Fibroblast of gingiva (primary cell): ENCODE measurements at regions not wholly inside any gene's neighbourhood (a gene's known extent, or its start where the extent isn't known, plus 50 kb on each side); places are given as distances from the start of the nearest gene placed in this dataset.
"Not testable (repeated sequence)": the region's sequence is repeated elsewhere in the genome, so short reads cannot be mapped to it uniquely, and the experiment has no call there.

Source experiments
- DNase-seq: peaks from one replicate; pipeline ENCODE4 v3.0.0-alpha.2; 2011; ENCODE audit warnings: low read depth

- no peak for DNase-seq
These were observed 1483.0 kb downstream of the CDH8 start for GRCh38 chr16:60553090-60553757.

GRCh38 chr16:60541535-60541934, 1494.7 kb downstream of the CDH8 start:
- DNase-seq = no peak

GRCh38 chr16:60510941-60511340, 1525.3 kb downstream of the CDH8 start:
- DNase-seq = no peak

- no peak for DNase-seq
These were observed 1526.0 kb downstream of the CDH8 start for GRCh38 chr16:60510208-60510607.

- DNase-seq = no peak
These were observed 1545.0 kb downstream of the CDH8 start for GRCh38 chr16:60491273-60491672.

GRCh38 chr16:60485872-60486489, 1550.3 kb downstream of the CDH8 start:
- no peak for DNase-seq

- DNase-seq = no peak
These were observed 1551.3 kb downstream of the CDH8 start for GRCh38 chr16:60484901-60485300.

GRCh38 chr16:60481591-60481990, 1554.6 kb downstream of the CDH8 start:
- DNase-seq = no peak

- DNase-seq = no peak
These were observed 1557.4 kb downstream of the CDH8 start for GRCh38 chr16:60478810-60479209.

- DNase-seq = no peak
These were observed 1572.3 kb downstream of the CDH8 start for GRCh38 chr16:60463986-60464385.

GRCh38 chr16:60459463-60459862, 1576.8 kb downstream of the CDH8 start:
- no peak for DNase-seq

GRCh38 chr16:60458255-60458654, 1578.0 kb downstream of the CDH8 start:
- no peak for DNase-seq

GRCh38 chr16:60452646-60453045, 1583.6 kb downstream of the CDH8 start:
- no peak for DNase-seq

GRCh38 chr16:60438894-60439293, 1597.3 kb downstream of the CDH8 start:
- no peak for DNase-seq

- no peak for DNase-seq
These were observed 1603.8 kb downstream of the CDH8 start for GRCh38 chr16:60432472-60432871.

GRCh38 chr16:60419859-60420258, 1616.4 kb downstream of the CDH8 start:
- no peak for DNase-seq

GRCh38 chr16:60414613-60415012, 1621.6 kb downstream of the CDH8 start:
- no peak for DNase-seq

- no peak for DNase-seq
These were observed 1622.3 kb downstream of the CDH8 start for GRCh38 chr16:60413969-60414368.

- DNase-seq = no peak
These were observed 1628.6 kb downstream of the CDH8 start for GRCh38 chr16:60407606-60408005.

GRCh38 chr16:60407034-60407433, 1629.2 kb downstream of the CDH8 start:
- no peak for DNase-seq

- no peak for DNase-seq
These were observed 1631.0 kb downstream of the CDH8 start for GRCh38 chr16:60405286-60405685.

- DNase-seq = no peak
These were observed 1631.8 kb downstream of the CDH8 start for GRCh38 chr16:60404401-60404800.

GRCh38 chr16:60402941-60403340, 1633.3 kb downstream of the CDH8 start:
- not testable (repeated sequence) for DNase-seq

GRCh38 chr16:60392380-60392779, 1643.9 kb downstream of the CDH8 start:
- no peak for DNase-seq
